ENCODE measurements at regions not wholly inside any gene's neighbourhood (a gene's known extent, or its start where the extent isn't known, plus 50 kb on each side); places are given as distances from the start of the nearest gene placed in this dataset.
"Not testable (repeated sequence)": the region's sequence is repeated elsewhere in the genome, so short reads cannot be mapped to it uniquely, and the experiment has no call there.

DNA sequence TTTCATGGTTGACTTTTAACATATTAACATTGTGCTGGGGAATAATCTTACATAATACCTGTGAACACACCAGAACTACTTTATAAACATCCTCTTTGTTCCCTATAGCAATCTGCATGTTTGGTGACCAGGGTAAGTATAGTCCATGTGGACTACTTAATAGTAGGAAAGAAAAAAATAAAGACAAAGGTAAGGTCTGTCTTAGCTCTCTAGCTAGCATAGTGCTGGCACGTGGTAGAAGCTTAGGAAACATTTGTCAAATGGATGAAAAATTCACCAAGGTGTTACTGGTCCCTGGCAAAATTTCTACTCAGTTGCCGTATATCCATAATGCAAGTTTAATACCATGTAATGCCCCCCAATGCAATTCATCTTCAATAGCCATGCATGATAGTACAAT lies 78.6 kb upstream of the ABCA1 start:
- Histone ChIP-seq H3K9ac (ENCODE audit: low read length) (no peak overlapping the region), H3K79me2 (replicated peaks; ENCODE audit: insufficient read depth, low read length) (no peaks in the 10 kb centered on the region), H3F3A (ENCODE audit: insufficient read depth, low read length, poor library complexity, severe bottlenecking) (no peaks in the 10 kb centered on the region), H4K20me1 (ENCODE audit: insufficient read depth) (no peaks in the 10 kb centered on the region), H3K4me3 (ENCODE audit: low read length) (no peak overlapping the region), H3K36me3 (ENCODE audit: insufficient read depth, low read length) (no peaks in the 10 kb centered on the region), H2AFZ (ENCODE audit: low read depth, low read length) (no peak overlapping the region), H3K27ac (ENCODE audit: low read length) (no peak overlapping the region), H3K9me2 (ENCODE audit: insufficient read depth, low read length) (no peaks in the 10 kb centered on the region), H3K27me3 (ENCODE audit: insufficient read depth, low read depth, low read length) (no peaks in the 10 kb centered on the region), H3K4me2 (ENCODE audit: low read length) (no peak overlapping the region), H3K9me3 (ENCODE audit: low read length) (no peaks in the 10 kb centered on the region)
- TF ChIP-seq SMC3 (conservative IDR thresholded peaks at IDR 0.05; ENCODE audit: poor library complexity) (no peak), EP300 (conservative IDR thresholded peaks at IDR 0.05; ENCODE audit: poor library complexity, severe bottlenecking) (no peak), RAD21 (conservative IDR thresholded peaks at IDR 0.05) (no peak), EZH2 (IDR thresholded peaks at IDR 0.05; ENCODE audit: borderline replicate concordance, insufficient read depth, low read length, poor library complexity, severe bottlenecking) (no peak), POLR2AphosphoS5 (IDR thresholded peaks at IDR 0.05) (no peak), MXI1 (conservative IDR thresholded peaks at IDR 0.05; ENCODE audit: poor library complexity, severe bottlenecking) (no peak), TAF1 (IDR thresholded peaks at IDR 0.05; ENCODE audit: low read depth) (no peak)
- TF ChIP-seq, protein P1, sequence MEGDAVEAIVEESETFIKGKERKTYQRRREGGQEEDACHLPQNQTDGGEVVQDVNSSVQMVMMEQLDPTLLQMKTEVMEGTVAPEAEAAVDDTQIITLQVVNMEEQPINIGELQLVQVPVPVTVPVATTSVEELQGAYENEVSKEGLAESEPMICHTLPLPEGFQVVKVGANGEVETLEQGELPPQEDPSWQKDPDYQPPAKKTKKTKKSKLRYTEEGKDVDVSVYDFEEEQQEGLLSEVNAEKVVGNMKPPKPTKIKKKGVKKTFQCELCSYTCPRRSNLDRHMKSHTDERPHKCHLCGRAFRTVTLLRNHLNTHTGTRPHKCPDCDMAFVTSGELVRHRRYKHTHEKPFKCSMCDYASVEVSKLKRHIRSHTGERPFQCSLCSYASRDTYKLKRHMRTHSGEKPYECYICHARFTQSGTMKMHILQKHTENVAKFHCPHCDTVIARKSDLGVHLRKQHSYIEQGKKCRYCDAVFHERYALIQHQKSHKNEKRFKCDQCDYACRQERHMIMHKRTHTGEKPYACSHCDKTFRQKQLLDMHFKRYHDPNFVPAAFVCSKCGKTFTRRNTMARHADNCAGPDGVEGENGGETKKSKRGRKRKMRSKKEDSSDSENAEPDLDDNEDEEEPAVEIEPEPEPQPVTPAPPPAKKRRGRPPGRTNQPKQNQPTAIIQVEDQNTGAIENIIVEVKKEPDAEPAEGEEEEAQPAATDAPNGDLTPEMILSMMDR (IDR thresholded peaks at IDR 0.05; ENCODE audit: poor library complexity, severe bottlenecking), result no peak
- TF ChIP-seq, protein P2, sequence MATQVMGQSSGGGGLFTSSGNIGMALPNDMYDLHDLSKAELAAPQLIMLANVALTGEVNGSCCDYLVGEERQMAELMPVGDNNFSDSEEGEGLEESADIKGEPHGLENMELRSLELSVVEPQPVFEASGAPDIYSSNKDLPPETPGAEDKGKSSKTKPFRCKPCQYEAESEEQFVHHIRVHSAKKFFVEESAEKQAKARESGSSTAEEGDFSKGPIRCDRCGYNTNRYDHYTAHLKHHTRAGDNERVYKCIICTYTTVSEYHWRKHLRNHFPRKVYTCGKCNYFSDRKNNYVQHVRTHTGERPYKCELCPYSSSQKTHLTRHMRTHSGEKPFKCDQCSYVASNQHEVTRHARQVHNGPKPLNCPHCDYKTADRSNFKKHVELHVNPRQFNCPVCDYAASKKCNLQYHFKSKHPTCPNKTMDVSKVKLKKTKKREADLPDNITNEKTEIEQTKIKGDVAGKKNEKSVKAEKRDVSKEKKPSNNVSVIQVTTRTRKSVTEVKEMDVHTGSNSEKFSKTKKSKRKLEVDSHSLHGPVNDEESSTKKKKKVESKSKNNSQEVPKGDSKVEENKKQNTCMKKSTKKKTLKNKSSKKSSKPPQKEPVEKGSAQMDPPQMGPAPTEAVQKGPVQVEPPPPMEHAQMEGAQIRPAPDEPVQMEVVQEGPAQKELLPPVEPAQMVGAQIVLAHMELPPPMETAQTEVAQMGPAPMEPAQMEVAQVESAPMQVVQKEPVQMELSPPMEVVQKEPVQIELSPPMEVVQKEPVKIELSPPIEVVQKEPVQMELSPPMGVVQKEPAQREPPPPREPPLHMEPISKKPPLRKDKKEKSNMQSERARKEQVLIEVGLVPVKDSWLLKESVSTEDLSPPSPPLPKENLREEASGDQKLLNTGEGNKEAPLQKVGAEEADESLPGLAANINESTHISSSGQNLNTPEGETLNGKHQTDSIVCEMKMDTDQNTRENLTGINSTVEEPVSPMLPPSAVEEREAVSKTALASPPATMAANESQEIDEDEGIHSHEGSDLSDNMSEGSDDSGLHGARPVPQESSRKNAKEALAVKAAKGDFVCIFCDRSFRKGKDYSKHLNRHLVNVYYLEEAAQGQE (IDR thresholded peaks at IDR 0.05; ENCODE audit: borderline replicate concordance), result no peak

DNA sequence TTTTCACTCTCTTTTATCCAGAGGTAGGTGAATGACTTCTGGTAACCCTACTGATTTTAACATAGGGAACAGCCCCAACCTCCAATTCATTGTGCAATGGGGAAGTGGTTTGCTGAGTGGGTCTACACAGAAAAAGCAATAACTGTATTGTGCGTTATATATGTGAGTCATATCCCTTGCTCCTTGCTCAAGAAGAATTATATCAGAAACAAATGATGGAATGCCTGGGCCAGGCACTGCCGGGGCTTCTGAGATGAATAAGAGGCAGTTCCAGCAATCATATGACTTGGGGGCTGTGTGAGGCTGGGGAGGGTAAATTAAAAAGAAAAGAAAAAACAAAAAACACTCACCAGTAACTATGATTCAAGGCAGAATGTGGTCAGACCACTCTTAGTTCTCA lies 79.2 kb upstream of the ABCA1 start:
- no peaks in the 10 kb centered on the region for H4K20me1 ChIP-seq (ENCODE audit: insufficient read depth)
- H3K36me3 ChIP-seq (ENCODE audit: insufficient read depth, low read length), result no peaks in the 10 kb centered on the region
- H3K27me3 ChIP-seq (ENCODE audit: insufficient read depth, low read depth, low read length), result no peaks in the 10 kb centered on the region
- no peak overlapping the region for H3K27ac ChIP-seq (ENCODE audit: low read length)
- no peaks in the 10 kb centered on the region for H3K79me2 ChIP-seq (replicated peaks; ENCODE audit: insufficient read depth, low read length)
- no peaks in the 10 kb centered on the region for H3K9me3 ChIP-seq (ENCODE audit: low read length)
- H3K4me3 ChIP-seq (ENCODE audit: low read length), result no peak overlapping the region
- no peaks in the 10 kb centered on the region for H3F3A ChIP-seq (ENCODE audit: insufficient read depth, low read length, poor library complexity, severe bottlenecking)
- no peaks in the 10 kb centered on the region for H3K9me2 ChIP-seq (ENCODE audit: insufficient read depth, low read length)
- TF ChIP-seq TAF1 (IDR thresholded peaks at IDR 0.05; ENCODE audit: low read depth), result no peak
- no peak overlapping the region for H3K4me2 ChIP-seq (ENCODE audit: low read length)
- H2AFZ ChIP-seq (ENCODE audit: low read depth, low read length), result no peak overlapping the region
- H3K9ac ChIP-seq (ENCODE audit: low read length), result no peak overlapping the region

DNA sequence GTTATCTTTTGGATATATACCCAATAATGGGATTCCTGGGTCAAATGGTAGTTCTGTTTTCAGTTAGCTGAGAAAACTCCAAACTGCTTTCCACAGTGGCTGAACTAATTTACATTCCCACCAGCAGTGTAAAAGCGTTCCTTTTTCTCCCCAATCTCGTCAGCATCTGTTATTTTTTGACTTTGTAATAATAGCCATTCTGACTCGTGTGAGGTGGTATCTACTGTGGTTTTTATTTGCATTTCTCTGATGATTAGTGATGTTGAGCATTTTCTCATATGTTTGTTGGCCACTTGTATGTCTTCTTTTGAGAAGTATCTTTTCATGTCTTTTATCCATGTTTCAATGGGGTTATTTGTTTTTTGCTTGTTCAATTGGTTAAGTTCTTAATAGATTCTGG lies 82.1 kb upstream of the ABCA1 start:
- H3K79me2 ChIP-seq (replicated peaks; ENCODE audit: insufficient read depth, low read length); H2AFZ ChIP-seq (ENCODE audit: low read depth, low read length); H3K27ac ChIP-seq (ENCODE audit: low read length); H3K4me2 ChIP-seq (ENCODE audit: low read length); H3K9me2 ChIP-seq (ENCODE audit: insufficient read depth, low read length); H3F3A ChIP-seq (ENCODE audit: insufficient read depth, low read length, poor library complexity, severe bottlenecking); H3K36me3 ChIP-seq (ENCODE audit: insufficient read depth, low read length); H3K9me3 ChIP-seq (ENCODE audit: low read length); H3K27me3 ChIP-seq (ENCODE audit: insufficient read depth, low read depth, low read length); H3K9ac ChIP-seq (ENCODE audit: low read length); H3K4me3 ChIP-seq (ENCODE audit: low read length); H4K20me1 ChIP-seq (ENCODE audit: insufficient read depth): not testable (repeated sequence)
